ENCODE measurements at regions not wholly inside any gene's neighbourhood (a gene's known extent, or its start where the extent isn't known, plus 50 kb on each side); places are given as distances from the start of the nearest gene placed in this dataset.

DNA sequence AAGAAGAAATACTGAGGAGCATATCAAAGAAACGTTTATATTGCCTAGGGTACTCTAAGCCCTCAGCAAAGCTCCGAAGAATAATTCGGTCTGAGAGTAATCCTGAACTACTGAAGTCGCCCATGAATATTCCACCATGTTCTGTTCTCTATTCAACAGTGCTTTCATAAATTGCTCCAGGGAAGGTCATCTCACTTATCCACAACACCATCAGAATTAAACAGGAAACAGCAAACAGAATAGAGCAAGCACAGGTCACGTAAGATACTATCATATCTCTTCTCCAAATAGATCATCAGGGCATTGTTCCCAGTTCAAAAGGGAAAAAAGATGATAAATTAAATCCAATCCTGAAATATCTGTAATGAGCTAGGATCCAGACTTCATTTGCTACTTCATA lies 325.6 kb downstream of the DEPDC1B start:
- DNase-seq (ENCODE audit: low spot score), result no peak

DNA sequence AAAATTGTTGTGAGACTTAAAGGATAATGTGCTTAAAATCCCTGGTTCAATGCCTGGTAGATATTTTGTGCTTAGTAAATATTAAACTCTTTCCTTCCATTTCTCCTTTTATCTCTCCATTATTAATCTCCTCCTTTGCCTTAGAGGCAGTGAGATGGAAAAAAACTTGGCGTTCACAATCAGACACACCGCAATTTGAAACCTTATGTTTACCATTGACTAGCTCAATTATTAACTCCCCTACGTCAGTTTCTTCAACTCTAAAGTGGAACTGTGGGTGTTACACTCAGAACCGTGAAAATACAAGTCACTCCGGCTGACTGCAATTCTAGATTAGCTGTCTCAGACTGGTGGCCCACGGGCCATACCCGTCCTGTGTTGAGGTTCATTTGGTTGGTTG lies 327.2 kb downstream of the DEPDC1B start:
- no peak for DNase-seq (ENCODE audit: low spot score)

DNA sequence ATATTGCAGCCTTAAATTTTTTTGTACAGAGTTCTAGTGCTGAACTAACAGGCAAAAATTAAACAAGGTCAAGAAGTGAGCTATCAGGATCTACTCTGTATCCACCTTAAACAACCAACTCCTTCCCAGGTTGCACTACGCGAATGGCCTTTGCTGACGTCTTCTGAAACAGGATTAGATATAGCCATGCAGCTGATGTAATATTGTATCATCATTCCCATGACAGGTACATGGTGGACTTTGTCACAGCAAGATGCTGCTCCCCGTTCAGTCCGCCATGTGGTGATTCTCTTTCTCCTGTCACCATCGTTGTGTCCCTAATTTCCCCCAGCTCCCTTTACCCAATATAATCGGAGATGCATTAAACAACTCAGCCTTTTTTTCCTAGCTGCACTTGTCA lies 328.9 kb downstream of the DEPDC1B start:
- DNase-seq (ENCODE audit: low spot score), result no peak

DNA sequence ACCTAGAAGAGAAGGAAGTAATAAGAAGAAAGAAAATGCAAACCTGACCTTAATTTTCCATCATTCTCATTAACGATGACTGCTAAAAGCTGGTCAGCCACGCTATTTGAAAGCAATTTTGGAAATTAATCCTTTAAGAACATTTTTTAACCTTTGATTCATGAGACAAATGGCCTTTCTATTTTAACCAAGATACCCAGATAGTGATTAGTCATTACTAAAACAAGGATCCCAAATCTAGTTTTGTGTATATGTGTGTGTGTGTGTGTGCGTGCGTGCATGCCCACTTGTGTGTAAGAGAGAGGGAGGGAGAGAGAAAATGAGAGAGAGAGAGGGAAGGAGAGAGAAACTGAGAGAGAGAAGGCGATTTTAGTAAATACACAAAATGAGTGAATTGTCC lies 329.5 kb downstream of the DEPDC1B start:
- no peak for DNase-seq (ENCODE audit: low spot score)

DNA sequence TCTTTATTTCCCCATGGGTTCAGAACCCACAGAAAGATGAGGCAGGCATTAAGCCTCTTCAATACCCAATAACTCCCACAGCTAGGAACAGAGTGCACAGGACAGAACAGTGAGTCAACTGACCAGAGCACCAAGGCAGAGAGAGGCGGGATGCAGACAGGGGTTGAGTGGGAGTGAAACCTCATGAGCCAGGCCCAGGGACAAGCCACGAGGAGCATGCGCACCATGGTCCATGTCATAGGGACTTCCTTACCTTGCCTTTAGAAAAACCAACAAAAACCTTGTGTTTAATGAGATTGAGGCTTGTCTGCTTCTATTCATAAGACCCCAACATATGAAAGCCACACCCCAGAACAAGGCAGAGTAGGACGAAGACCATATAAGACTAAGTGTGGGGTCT lies 330.6 kb downstream of the DEPDC1B start:
- no peak for DNase-seq (ENCODE audit: low spot score)

DNA sequence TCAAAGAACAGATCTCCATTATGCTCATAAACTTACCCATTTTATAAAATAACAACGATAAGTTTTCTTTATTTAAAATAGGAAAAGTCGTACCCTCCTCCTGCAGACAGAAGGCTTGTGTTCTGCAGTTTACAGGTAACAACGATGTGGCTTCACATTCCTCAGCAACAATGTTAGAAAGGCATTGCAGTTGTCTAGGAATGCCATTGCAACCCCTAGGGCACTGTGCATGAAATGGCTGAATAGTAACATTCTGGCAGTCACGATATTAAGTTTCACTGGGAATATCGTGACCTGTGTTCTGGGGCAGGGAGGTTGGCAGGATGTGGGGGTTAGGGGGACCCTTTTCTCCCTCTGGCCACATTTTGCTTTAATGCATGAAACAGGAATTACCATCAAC lies 331.9 kb downstream of the DEPDC1B start:
- DNase-seq (ENCODE audit: low spot score), result no peak

DNA sequence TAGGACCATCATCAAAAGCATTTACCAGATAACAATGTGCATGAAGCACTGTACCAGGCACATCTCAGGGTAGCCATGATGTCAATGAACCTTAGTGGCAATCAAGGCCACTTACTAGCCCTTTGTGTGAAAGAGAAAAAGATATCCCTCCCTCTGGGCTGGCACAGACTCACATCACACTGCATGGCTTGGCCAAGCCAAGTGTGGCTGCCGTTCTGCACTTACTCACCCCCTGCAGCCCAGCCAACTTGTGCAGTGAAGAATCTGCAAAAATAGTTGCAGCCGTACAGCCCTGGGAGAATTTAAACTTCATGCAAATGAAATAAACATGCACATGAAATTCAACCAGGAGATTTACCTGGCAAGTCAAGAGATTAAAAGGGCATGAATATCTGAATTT lies 333.5 kb downstream of the DEPDC1B start:
- DNase-seq (ENCODE audit: low spot score), result no peak

DNA sequence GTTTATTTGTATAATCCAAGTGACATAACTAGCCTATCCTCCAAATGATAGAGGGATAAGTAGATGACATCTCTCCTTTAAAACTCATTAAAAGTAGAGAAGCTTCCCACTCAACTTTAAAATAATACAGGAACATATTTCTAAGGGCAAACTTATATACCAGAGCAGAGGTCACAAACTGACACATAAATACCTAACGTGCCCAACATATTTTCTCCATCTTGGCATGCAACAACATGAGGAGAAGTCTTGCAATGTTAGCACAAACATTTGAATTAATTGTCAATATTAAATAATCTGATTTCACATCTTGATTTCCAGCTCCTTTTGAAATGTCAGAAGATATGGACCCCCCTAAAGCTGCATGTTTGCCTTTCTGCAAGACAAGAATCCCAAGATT lies 335.0 kb downstream of the DEPDC1B start:
- DNase-seq (ENCODE audit: low spot score), result no peak

DNA sequence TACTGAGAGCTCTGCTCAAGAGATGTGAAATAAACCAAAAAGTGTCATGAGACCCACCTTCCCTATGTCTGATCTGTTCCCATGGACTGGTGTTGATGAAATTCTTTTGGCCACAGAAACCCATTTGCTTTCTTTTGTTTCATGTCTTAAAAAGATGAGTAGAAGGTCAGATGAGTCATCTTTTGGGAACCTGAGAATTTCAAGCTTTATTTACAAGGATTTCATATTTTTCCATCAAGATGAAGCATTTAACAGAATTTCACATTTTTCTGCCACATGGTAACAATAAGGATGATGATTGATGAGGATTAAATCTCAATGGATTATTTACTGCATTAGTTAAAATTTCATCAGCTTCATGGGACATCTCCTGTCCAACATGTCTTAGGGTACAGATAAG lies 337.8 kb downstream of the DEPDC1B start:
- DNase-seq (ENCODE audit: low spot score), result no peak

DNA sequence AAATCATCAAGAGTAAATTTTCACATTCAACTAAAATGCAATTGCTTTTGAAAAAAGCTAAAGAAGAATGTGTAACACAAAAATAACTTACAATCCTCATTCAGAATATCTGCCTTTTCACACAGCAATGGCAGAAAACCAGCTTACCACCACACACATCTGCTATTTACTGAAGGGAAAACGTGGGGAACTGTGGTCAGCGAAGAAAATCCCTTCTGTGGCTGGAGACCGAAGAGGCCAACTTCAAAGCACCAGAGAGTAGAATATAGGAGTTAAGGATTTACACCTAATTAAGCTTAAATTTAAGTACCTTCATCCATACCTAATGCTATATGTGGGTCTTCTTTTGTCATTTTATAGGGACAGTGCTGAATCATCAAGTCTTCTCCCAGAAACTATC lies 339.6 kb downstream of the DEPDC1B start:
- DNase-seq (ENCODE audit: low spot score), result no peak

DNA sequence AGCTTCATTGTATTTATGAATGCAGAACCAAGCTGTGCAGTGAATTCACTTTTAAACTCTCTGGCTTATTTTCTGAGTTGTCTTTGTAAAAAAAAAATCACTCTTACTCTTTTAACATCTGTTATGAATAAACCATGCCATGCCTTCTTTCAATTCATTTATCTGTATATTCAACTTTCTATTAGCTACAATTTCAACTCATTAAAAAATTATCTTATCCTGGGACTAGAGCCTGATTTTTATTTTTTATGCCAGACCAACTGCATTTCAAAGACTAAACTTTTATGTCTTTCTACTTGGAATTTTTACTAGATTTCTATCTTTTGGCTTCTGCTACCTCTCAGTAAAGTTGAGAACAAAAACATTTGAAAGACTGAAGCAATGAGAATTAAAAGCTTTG lies 342.7 kb downstream of the DEPDC1B start:
- DNase-seq (ENCODE audit: low spot score), result no peak

DNA sequence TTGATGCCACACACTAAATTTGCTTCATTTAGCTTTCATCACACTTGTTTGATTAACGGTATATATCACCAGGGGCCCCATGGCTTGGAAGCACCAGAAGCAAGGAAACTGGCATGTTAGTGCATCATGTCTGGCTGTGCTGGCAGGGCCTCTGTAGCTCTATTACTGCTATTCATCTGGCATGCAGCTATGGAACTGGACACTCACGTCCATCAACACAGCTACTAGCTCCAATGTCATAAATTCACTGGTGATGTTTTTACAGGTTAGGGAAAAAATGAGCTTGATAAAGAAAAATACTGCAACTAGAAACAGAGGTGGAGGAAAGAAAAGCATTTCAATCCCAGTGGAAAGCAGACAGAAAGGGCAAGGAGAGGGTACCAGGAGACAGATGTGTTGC lies 343.2 kb downstream of the DEPDC1B start:
- no peak for DNase-seq (ENCODE audit: low spot score)

DNA sequence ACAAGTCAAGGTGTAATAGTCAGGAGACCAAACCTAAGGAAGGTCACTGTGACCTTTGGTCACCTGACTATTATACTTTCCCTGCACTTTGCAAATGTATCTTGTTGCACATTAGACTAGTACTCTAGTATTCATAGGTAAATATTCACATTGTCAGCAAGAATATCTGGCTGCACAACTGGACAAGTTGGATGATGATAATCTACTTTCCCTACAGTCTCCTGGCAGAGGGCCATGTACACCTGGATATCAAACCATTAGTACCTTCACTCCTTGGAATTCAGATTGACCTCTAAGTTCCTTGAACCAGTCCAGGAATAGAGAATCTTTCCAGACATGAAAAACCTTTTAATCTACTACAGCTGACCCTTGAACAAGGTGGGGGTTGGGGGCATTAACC lies 344.8 kb downstream of the DEPDC1B start:
- DNase-seq (ENCODE audit: low spot score), result no peak

DNA sequence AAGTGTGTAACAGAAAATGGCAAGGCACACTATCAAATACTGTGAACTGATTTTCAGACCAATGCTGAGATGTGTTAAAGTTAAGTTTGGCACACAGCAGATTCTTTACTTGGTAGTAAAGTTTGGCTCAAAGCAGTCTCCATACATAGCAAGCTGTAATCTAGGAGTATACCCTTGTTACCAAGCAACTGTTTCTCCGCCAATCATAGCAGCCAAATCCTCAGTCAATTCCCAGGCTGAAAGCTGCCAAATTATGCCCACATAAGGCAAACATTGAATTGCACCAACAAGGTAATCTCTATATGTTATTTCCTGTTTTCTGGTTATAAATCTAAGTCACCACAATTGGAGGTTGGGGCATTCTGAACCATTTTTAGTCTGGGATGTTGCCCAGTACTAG lies 345.7 kb downstream of the DEPDC1B start:
- no peak for DNase-seq (ENCODE audit: low spot score)

DNA sequence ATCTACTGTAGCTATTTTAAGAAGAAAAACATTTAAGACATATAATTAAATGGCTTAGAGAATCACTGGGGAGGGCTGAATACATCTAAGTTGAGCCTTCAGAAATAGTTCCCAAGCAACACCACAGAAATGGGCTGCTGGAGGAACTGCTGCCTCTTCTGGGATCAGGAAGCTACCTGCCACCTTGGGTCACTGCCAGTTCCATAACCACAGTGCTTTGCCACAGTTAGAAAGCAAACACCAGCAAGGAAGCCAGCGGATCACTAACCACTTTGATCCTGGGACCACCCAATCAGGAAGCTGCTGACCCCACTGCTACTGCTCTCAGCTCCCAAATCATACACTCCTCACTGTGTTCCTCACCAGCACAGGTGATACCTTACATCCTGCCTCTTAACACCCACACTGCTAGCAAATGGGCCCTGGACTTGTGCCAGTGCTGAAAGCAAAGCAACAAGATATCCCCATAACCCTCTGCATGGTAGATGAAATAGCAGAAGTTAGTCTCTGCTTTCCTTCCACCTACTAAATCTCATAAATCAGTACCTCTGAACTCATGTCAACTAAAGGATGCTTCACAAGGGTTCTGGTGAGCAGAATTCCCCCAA lies 346.9 kb downstream of the DEPDC1B start:
- DNase-seq (ENCODE audit: low spot score), result no peak

DNA sequence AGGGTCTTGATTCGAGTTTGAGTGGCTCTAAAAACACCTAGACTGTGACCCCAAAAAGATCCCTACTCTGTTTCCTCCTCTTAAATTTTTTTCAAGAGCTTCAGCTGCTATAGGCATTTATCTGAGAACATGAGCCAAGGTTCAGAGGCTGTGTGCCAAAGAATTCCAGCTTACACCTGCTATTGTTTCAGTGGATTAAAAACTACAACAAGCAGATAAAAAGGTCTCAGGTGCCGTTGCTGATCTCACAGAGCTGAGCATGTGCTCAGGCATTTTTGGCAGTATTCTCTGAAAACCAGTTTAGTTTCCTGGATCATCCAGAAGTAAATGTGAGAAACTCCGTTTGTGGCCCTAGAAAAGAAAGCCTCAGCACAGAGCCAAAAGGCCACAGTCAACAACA lies 349.2 kb downstream of the DEPDC1B start:
- peak; percentile 25 for DNase-seq (ENCODE audit: low spot score)

DNA sequence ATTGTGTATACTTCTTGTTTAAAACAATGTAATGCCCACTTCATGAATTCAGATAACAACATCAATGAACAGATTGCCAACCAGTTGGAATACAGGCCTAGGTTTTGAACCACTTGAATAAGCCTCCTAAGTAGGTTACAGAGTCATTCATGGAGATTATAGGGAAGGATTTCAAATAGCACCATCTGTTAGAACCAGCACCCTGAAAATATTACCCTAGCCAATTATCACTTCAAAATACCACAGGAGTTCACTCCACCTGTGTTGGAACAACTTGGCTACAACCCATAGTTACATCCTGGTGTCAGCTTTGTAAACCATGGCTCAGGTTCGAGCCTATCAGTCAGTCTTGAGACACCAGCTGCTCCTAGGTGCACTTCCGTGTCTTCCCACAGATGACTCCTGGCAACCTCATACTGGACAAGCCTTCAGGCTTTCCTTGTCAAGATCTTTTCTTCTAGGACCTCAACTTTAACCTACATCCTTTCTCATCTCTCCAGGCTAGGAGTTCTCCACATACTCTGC lies 350.0 kb downstream of the DEPDC1B start:
- peak; percentile 50 for DNase-seq (ENCODE audit: low spot score)

DNA sequence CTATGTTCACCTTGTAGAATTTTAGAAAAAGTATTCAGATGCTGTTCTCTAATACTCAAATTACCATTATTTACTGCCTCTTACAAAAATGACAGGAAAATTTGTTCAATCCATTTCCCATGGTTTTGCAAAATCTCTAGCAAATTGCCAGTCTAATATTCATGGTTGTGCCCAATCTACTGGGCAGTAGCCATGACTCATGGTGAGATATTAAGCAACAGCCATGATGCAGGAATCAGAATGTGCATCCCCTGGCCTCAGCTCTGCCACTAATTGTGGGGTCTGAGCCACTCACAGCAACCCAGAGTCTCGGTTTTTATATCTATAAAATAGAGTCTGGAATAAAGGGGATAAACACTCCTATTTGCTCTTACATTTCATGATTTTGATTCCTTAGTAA lies 353.6 kb downstream of the DEPDC1B start:
- DNase-seq (ENCODE audit: low spot score), result no peak

DNA sequence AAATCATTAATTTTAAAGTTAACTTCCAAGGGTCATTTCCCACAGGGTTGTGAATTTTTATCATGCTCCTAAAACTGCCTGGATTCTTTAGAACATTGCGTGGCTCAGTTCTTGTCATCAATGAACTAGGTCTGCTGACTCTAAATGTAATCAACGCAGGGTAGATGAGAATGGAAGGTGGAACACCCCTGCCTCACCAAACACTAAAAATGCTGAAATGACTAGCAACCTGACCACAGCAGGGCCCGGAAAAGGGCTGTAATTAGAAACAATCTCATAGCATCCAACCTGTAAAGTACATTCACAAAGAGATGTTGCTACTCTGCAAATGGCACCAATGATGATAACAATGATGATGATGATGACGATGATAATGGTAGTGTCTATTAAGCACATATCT lies 356.9 kb downstream of the DEPDC1B start:
- no peak for DNase-seq (ENCODE audit: low spot score)

DNA sequence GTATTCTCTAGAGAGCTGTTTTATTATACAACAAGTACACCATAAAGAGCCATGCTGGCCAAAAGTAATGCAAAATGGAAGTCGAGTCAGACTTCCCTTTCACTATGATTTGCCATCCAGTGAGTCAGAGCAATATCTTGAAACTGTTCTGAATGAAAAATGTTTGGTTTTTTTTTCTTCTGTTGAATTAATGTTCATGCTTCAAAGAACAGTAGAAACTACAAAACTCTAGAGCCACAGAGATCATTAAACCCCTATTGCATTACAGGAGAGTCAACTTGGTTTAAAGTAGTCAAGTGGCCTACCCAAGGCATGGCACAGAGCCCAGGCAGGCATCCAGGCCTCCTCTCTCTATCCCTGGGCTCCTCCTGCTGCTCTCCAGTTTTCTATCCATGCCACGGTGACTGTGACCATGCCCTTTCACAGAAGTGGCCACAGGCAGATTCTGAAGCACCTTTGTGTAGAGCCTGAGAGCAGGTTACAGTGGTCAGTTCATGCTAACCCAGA lies 358.9 kb downstream of the DEPDC1B start:
- DNase-seq (ENCODE audit: low spot score), result no peak

DNA sequence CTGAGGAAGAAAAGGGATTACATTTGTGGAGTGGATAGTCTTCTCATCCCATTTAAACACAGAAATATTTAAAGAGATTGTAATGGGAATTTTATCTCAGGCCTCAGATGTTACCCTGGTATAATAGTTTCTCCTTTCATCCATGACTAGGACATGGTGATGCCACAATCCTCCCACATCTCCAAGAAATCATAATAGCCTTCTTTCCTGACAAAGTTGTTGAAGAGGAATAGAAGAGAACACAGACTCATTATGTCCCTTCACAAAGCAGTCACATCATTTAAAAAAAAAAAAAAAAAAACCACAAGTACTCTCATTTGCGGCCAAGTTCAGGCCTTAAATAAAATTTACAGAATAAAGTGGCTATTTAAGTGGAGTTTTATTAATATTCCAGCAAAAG lies 359.6 kb downstream of the DEPDC1B start:
- no peak for DNase-seq (ENCODE audit: low spot score)

DNA sequence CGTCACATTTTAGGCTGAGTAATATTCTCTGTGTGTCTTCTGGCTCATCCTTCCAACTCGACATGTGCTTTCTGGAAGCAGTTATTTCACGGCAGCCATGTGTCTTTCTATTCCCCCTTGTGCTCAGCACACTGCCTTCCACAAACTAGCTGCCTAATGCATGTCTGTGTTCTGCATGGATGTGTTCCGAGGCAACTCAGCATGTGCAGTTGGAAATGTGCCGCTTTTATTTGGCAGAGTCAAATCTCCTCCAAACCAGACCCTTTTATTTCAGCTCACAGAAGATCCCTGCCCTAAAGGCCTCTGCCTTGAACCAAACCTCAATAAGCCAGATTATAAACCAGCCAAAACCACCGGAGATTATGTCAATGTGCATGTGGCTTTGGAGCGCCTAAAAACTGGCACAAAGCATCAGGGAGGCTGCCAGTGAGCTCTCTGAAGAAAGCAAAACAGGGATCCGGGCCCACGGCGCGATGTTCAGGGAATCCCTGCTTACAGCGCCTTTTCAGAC lies 360.2 kb downstream of the DEPDC1B start:
- DNase-seq (ENCODE audit: low spot score), result no peak

DNA sequence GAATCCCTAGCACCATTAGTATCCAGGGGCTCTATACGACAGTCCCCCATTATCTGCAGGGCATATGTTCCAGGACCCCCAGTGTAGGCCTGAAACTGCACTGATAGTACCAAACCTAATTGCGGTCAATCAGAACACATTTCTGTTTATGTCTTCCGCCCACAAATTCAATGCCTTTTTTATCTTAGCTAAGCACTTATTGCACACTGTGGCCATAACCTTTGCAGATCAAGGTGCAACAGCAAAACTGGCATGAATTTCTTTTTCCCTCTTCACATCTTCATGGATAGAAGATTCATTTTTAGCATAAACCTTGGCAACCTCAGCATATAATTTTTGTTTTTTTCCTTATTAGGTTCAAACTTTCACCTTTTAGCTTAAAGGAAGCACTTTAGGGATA lies 361.1 kb downstream of the DEPDC1B start:
- DNase-seq (ENCODE audit: low spot score), result no peak

DNA sequence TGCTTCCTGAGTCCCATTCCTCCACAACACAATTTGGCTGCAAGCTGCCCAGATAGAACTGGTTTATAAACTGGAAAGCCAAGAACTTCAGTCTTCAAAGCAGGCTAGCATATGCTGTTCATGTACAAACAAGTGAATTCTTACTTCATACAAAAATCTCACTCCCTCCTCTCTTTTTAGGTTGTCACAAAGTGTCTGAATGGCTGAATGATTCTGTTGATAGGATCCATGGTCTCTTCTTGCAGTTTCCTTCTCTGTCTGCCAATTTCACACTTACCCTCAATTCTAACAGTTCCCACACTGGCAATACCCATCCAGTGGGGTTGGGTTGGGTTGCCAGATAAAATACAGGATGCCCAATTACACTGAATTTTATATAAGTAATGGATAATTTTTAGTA lies 363.5 kb downstream of the DEPDC1B start:
- no peak for DNase-seq (ENCODE audit: low spot score)

Measured in D341Med (cell line).